RKO (cell line): ENCODE measurements at regions not wholly inside any gene's neighbourhood (a gene's known extent, or its start where the extent isn't known, plus 50 kb on each side); places are given as distances from the start of the nearest gene placed in this dataset.
"Not testable (repeated sequence)": the region's sequence is repeated elsewhere in the genome, so short reads cannot be mapped to it uniquely, and the experiment has no call there.

ENCODE experiments used
- DNase-seq: peaks from one replicate; pipeline ENCODE4 v3.0.0-alpha.2; 2016; ENCODE audit warnings: low spot score

GRCh38 chr3:177358091-177358976 is 161.1 kb upstream of the TBL1XR1 start:
- peak; percentile 96 for DNase-seq

- peak; percentile 86 for DNase-seq
Measured at GRCh38 chr3:177358977-177359592, 161.8 kb upstream of the TBL1XR1 start.

- DNase-seq, result peak; percentile 99
Measured at GRCh38 chr3:177359593-177360357, 162.5 kb upstream of the TBL1XR1 start.

- no peak for DNase-seq
Measured at GRCh38 chr3:177361081-177361938, 164.0 kb upstream of the TBL1XR1 start.

- no peak for DNase-seq
Measured at GRCh38 chr3:177362626-177363025, 165.3 kb upstream of the TBL1XR1 start.

- DNase-seq, result no peak
Measured at GRCh38 chr3:177364236-177364635, 167.0 kb upstream of the TBL1XR1 start.

GRCh38 chr3:177365294-177365693 is 168.0 kb upstream of the TBL1XR1 start:
- DNase-seq, result not testable (repeated sequence)

GRCh38 chr3:177367788-177368187 is 170.5 kb upstream of the TBL1XR1 start:
- no peak for DNase-seq

GRCh38 chr3:177370246-177370822 is 173.1 kb upstream of the TBL1XR1 start:
- DNase-seq, result no peak

GRCh38 chr3:177371146-177371545 is 173.9 kb upstream of the TBL1XR1 start:
- no peak for DNase-seq

GRCh38 chr3:177371888-177372287 is 174.6 kb upstream of the TBL1XR1 start:
- no peak for DNase-seq

GRCh38 chr3:177374323-177374722 is 177.0 kb upstream of the TBL1XR1 start:
- DNase-seq, result no peak

- DNase-seq, result no peak
Measured at GRCh38 chr3:177375316-177375715, 178.0 kb upstream of the TBL1XR1 start.

- no peak for DNase-seq
Measured at GRCh38 chr3:177377166-177377565, 179.9 kb upstream of the TBL1XR1 start.

GRCh38 chr3:177378168-177378567 is 180.9 kb upstream of the TBL1XR1 start:
- no peak for DNase-seq

GRCh38 chr3:177379045-177379444 is 181.8 kb upstream of the TBL1XR1 start:
- no peak for DNase-seq

- no peak for DNase-seq
Measured at GRCh38 chr3:177381070-177381469, 183.8 kb upstream of the TBL1XR1 start.

GRCh38 chr3:177382944-177383343 is 185.7 kb upstream of the TBL1XR1 start:
- DNase-seq, result no peak

GRCh38 chr3:177385186-177385585 is 187.9 kb upstream of the TBL1XR1 start:
- no peak for DNase-seq

GRCh38 chr3:177385831-177386301 is 188.6 kb upstream of the TBL1XR1 start:
- peak; percentile 30 for DNase-seq

- no peak for DNase-seq
Measured at GRCh38 chr3:177388209-177388608, 190.9 kb upstream of the TBL1XR1 start.
